AG04449 (cell line): ENCODE measurements at regions not wholly inside any gene's neighbourhood (a gene's known extent, or its start where the extent isn't known, plus 50 kb on each side); places are given as distances from the start of the nearest gene placed in this dataset.

Experiments
- CTCF ChIA-PET: fragments of 350-600 bp; formaldehyde crosslinking; extraction: SDS; loops from one replicate; lab custom pipeline; 2021; ENCODE audit warnings: antibody characterized with exemption; lab: Yijun Ruan, JAX
- POLR2A ChIA-PET: fragments of 400-600, 350-600 bp; formaldehyde crosslinking; extraction: SDS; loops from one replicate; lab custom pipeline; 2020; ENCODE audit warnings: antibody characterized with exemption, inconsistent platforms; lab: Yijun Ruan, JAX
- DNase-seq: peaks from one replicate; pipeline ENCODE4 v3.0.0-alpha.2; 2010; ENCODE audit warnings: low read depth, low spot score
- H3K4me3 ChIP-seq: 2 replicates; pipeline ENCODE4 v1.5.1; 2011; ENCODE audit warnings: low read depth, mild to moderate bottlenecking, control low read depth, low read length
- TF ChIP-seq, protein P1 (sequence below): IDR thresholded peaks from one replicate; pipeline ENCODE4 v1.5.1; 2011; ENCODE audit warnings: mild to moderate bottlenecking, moderate library complexity, low read length, control low read depth, inconsistent platforms; ENCODE audit not compliant: insufficient read depth; ENCODE audit errors: missing control alignments

DNA sequence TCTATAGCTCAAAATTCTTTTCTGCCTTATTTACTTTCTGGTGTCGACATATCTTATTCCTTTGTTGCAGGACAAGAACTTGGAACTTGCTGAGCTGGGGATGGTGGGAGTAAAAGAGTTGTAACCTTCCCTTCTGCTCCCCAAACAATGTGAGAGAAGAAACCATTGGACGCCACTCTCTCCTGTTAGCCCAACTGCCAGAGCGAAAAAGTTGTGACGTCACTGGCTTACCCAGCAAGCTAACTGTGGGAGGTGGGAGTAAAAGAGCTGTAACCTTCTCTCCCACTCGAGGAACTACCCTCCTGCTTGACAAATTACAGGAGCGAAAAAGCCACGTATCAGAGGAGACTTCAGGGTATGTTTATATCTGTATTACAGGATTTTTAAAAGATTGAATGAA, 90.0 kb upstream of the PCDH10 start:
- DNase-seq = no peak
- ChIA-PET CTCF (no interaction called here), POLR2A (no interaction called here)
- TF ChIP-seq, protein P1, sequence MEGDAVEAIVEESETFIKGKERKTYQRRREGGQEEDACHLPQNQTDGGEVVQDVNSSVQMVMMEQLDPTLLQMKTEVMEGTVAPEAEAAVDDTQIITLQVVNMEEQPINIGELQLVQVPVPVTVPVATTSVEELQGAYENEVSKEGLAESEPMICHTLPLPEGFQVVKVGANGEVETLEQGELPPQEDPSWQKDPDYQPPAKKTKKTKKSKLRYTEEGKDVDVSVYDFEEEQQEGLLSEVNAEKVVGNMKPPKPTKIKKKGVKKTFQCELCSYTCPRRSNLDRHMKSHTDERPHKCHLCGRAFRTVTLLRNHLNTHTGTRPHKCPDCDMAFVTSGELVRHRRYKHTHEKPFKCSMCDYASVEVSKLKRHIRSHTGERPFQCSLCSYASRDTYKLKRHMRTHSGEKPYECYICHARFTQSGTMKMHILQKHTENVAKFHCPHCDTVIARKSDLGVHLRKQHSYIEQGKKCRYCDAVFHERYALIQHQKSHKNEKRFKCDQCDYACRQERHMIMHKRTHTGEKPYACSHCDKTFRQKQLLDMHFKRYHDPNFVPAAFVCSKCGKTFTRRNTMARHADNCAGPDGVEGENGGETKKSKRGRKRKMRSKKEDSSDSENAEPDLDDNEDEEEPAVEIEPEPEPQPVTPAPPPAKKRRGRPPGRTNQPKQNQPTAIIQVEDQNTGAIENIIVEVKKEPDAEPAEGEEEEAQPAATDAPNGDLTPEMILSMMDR = no peak
- H3K4me3 ChIP-seq = no peak overlapping the region

DNA sequence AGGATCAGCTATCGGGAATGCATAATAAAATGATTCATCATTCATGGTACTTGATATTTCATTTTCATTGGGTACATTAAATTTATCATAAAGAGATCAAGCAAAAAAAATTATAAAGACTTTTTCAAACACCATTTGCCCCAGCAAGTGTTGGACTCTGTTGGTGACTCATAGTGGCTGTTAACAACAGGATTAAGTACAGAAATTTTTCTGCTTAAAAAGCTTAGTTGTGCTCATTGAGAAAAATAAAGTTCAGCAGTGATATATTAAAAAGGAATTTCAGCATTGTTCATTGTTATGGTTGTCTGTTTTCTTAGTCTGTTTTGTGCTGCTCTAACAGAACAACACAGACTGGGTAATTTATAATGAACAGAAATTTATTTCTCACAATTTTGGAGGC, 86.2 kb upstream of the PCDH10 start:
- ChIA-PET POLR2A (no interaction called here), CTCF (interaction anchor here (1.0 kb wide), 1 partner anchor 84 kb away, joined by 3 read pairs; no protein-coding TSS in a partner anchor)
- H3K4me3 ChIP-seq = no peak overlapping the region
- TF ChIP-seq, protein P1 = no peak
- DNase-seq = no peak

DNA sequence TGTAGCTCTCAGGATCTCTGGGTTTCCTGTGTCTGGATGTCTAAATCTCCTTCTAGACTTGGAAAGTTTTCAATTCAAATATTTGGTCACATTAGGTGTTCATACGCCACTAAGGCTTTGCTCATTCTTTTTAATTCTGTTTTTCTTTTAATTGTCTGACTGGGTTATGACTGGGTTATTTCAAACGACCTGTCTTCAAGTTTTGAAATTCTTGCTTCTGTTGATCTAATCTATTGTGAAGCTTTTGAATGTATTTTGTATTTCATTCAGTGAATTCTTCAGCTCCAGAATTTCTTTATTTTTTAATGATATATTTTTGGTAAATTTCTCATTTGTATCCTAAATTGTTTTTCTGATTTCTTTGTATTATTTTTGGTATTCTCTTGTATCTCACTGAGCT, 81.0 kb upstream of the PCDH10 start:
- POLR2A ChIA-PET = no interaction called here
- DNase-seq = no peak
- CTCF ChIA-PET = no interaction called here
- TF ChIP-seq, protein P1 = no peak
- no peak overlapping the region for H3K4me3 ChIP-seq

DNA sequence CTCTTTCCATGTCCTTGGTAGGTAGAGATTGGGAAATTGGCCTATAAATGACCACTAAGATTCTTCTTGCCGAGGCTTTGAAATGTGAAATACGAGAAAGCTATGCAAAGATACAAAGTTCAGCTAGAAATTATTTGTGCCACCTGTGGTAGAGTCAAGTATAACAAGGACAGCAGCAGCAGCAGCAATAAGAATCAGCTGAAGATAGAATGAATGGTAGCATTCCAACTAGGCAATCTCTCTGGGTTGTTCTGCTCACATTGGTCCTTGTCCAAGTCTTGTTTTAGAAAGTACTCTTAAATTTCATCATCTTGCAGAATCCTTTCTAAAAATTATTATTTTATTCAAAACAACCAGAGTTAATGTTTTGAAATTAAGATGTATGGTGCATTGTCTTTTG, 67.8 kb upstream of the PCDH10 start:
- DNase-seq = no peak
- ChIA-PET POLR2A (no interaction called here), CTCF (no interaction called here)
- TF ChIP-seq, protein P1 = no peak
- H3K4me3 ChIP-seq = no peak overlapping the region

DNA sequence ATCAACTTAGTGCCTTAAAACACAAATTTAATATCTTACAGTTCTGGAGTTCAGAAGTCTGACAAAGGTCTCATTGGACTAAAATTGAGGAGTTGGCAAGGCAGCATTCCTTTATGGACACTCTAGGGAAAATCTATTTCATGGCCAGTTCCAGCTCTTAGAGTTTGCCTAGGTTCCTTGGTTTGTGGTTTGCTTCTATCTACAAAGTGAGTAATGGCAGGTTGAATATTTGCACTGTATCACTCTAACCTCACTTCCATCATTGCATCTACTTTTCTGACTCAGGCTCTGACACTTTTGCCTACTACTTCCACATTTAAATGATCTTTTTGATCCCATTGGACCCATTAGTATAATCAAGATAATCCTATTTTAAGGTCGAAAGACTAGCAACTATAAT, 64.7 kb upstream of the PCDH10 start:
- TF ChIP-seq, protein P1 = no peak
- no peak overlapping the region for H3K4me3 ChIP-seq
- CTCF ChIA-PET = no interaction called here
- POLR2A ChIA-PET = no interaction called here
- no peak for DNase-seq

DNA sequence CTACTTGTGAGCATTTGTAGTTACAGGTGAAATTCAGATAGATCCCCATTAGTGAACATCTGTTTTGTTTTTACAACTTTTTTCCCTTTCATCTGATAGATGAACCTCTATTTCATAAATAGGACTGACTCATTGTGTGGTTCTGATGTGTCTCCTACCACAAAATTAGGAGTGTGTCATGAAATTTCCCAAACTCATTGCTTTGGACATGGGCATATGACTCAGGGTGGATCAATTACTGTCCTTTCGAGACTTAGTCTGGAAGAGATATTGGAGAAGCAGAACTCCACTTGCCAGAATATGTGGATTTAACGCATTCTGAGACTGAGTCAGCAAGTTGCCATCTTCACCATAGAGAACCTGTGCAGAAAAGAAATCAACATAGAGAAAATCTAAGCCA, 53.5 kb upstream of the PCDH10 start:
- ChIA-PET POLR2A (no interaction called here), CTCF (no interaction called here)
- TF ChIP-seq, protein P1 = no peak
- no peak for DNase-seq
- no peak overlapping the region for H3K4me3 ChIP-seq
